MM.1S (cell line): ENCODE measurements at regions not wholly inside any gene's neighbourhood (a gene's known extent, or its start where the extent isn't known, plus 50 kb on each side); places are given as distances from the start of the nearest gene placed in this dataset.

Source experiments
- EZH2 ChIP-seq: fragments of 300-600 bp; sonication (generic); optimal IDR thresholded peaks from 2 replicates; pipeline ENCODE3; 2017; ENCODE audit warnings: low read depth, mild to moderate bottlenecking, antibody characterized with exemption, low read length, mixed read lengths
- TF ChIP-seq, protein P1 (sequence below): fragments of 300-600 bp; sonication (generic); IDR thresholded peaks from 2 replicates; pipeline ENCODE4 v1.5.1; 2016; ENCODE audit warnings: antibody characterized with exemption, low read length, mixed read lengths

DNA sequence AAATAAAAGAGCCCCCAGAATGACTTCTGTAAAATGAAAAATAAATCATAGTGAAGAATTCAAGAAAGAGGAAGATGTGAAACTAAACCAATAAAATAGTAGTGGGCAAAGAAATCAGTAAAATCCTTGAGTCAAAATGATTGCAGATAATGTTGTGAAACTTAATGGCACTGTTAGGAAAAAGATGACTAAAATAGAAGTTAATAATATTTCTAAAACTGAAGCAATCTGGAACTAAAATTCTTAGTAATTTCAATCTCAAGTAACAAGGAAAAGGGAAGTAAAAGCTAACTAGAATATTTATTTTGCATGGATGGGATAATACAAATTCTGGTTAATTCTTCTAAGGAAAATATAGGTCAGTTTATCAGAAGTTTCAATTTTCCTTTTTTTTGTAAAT is 84.6 kb downstream of the TMCO5A start:
- TF ChIP-seq, protein P1, sequence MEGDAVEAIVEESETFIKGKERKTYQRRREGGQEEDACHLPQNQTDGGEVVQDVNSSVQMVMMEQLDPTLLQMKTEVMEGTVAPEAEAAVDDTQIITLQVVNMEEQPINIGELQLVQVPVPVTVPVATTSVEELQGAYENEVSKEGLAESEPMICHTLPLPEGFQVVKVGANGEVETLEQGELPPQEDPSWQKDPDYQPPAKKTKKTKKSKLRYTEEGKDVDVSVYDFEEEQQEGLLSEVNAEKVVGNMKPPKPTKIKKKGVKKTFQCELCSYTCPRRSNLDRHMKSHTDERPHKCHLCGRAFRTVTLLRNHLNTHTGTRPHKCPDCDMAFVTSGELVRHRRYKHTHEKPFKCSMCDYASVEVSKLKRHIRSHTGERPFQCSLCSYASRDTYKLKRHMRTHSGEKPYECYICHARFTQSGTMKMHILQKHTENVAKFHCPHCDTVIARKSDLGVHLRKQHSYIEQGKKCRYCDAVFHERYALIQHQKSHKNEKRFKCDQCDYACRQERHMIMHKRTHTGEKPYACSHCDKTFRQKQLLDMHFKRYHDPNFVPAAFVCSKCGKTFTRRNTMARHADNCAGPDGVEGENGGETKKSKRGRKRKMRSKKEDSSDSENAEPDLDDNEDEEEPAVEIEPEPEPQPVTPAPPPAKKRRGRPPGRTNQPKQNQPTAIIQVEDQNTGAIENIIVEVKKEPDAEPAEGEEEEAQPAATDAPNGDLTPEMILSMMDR: no peak
- TF ChIP-seq EZH2: no peak
